ENCODE measurements at regions not wholly inside any gene's neighbourhood (a gene's known extent, or its start where the extent isn't known, plus 50 kb on each side); places are given as distances from the start of the nearest gene placed in this dataset.

GRCh38 chrX:80335062-80335830 is 85.0 kb upstream of the TENT5D start:
- no peaks in the 10 kb centered on the region for H3K4me1 ChIP-seq (replicated peaks)
- H3K27me3 ChIP-seq (replicated peaks; ENCODE audit: insufficient read depth), result no peaks in the 10 kb centered on the region
- H3K4me3 ChIP-seq, result peak overlapping the region; percentile 26 to 33
- peak overlapping the region in 1 of 2 donors; percentile 5 for H3K27ac ChIP-seq
- TF ChIP-seq POLR2AphosphoS5 (IDR thresholded peaks at IDR 0.05) (no peak), CTCF (IDR thresholded peaks at IDR 0.05) (no peak), POLR2A (IDR thresholded peaks at IDR 0.05) (no peak)
- no peaks in the 10 kb centered on the region for H3K36me3 ChIP-seq
- intact Hi-C loops (cut with DNase I), result no loop called here
- no peaks in the 10 kb centered on the region for H3K9me3 ChIP-seq
- 46% methylated on average over 23 of the region's 38 CpGs for WGBS
- peak; percentile 46 for DNase-seq (ENCODE audit: low spot score)

- H3K27me3 ChIP-seq (replicated peaks; ENCODE audit: insufficient read depth), result no peaks in the 10 kb centered on the region
- intact Hi-C loops (cut with DNase I), result no loop called here
- no peaks in the 10 kb centered on the region for H3K36me3 ChIP-seq
- no peaks in the 10 kb centered on the region for H3K4me1 ChIP-seq (replicated peaks)
- no peak for DNase-seq (ENCODE audit: low spot score)
- H3K4me3 ChIP-seq, result no peak overlapping the region
- TF ChIP-seq POLR2AphosphoS5 (IDR thresholded peaks at IDR 0.05) (no peak), POLR2A (IDR thresholded peaks at IDR 0.05) (no peak), CTCF (IDR thresholded peaks at IDR 0.05) (no peak)
- no peak overlapping the region for H3K27ac ChIP-seq
- WGBS, result 45% methylated on average over 4 of the region's 4 CpGs
- no peaks in the 10 kb centered on the region for H3K9me3 ChIP-seq
These were observed 65.2 kb upstream of the TENT5D start for GRCh38 chrX:80354966-80355465.
